ENCODE measurements at regions not wholly inside any gene's neighbourhood (a gene's known extent, or its start where the extent isn't known, plus 50 kb on each side); places are given as distances from the start of the nearest gene placed in this dataset.

GRCh38 chr2:143881246-143881645, 638.7 kb downstream of the ZEB2 start:
- TF ChIP-seq ZFX (IDR thresholded peaks at IDR 0.05) (no peak), CTCF (conservative IDR thresholded peaks at IDR 0.05) (no peak)
- H3K27ac ChIP-seq = no peak overlapping the region

DNA sequence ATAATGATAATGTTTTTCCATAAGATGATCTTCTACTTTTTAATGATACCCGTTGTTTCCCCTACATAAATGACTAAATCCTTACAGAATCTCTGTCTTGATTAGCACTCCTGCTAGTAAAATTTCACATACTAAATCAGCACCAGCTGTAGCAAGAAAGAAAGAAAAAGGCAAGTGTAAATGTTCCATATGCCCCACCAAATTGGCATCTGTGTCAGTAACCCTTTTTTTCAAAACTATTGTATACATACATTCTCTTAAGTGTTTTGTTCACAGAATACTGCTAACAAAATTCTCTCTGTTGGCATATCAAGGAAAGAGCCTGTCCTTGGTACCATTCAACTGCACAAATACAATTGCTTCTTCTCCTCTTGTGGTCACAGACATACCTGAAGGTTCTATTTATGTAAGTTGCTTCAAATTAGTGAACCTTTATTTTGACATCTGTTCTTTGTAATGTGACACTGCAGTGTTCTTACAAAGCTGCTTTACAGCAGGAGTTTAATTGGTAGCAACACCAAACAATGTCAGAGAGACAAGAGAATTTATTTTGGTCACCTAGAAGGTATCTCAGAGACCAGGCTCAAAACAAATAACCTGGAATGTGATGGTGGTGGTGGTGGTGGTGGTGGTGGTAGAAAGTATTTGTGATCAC, 641.9 kb downstream of the ZEB2 start:
- H3K27ac ChIP-seq = no peak overlapping the region
- TF ChIP-seq CTCF (conservative IDR thresholded peaks at IDR 0.05) = no peak
- no peak for TF ChIP-seq ZFX (IDR thresholded peaks at IDR 0.05)

GRCh38 chr2:143877056-143877455, 642.9 kb downstream of the ZEB2 start:
- TF ChIP-seq CTCF (conservative IDR thresholded peaks at IDR 0.05) (no peak), ZFX (IDR thresholded peaks at IDR 0.05) (no peak)
- H3K27ac ChIP-seq = no peak overlapping the region

DNA sequence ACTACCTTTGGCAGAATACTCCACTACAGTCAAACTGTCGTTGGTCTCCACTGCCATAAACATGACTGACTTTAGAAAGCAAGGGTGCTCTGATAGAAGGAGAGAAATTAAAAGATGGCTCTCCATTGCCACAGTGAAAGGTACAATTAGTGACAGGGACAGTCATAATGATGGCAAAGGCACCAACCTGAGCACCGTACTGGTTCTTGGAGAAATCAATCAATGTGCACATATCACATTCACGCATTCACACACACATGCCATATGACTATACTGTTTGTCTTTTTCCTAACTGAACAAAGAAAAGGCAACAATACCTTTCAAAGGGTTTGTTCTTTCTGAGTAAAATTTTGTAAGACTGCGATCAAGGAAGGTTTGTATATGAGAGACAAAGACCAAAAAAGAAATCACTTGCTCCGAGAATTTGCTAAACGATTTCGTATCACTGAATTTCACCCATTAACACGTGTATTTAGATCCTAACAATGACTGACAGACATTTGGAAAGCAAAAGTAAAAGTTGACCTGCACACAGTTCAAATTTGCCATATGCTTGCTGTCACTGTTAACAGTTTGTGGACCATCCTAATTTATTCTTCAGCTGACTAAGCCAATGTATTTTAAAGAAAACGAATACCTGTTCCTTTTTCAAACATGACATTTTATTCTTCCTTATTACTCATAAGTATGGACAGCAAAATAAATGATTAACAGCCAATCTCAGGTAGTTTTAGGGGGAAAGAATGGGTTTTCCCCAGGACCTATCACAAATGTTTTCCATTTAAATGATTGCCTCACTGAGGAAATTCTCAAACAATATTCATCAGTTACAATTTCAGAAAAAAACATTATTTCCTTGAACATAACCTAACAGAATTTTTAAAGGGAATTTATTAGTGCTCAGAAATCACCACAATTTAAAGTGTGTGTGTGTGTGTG, 644.4 kb downstream of the ZEB2 start:
- no peak overlapping the region for H3K27ac ChIP-seq
- TF ChIP-seq ZFX (IDR thresholded peaks at IDR 0.05) = no peak
- TF ChIP-seq CTCF (conservative IDR thresholded peaks at IDR 0.05) = no peak

- H3K27ac ChIP-seq = no peak overlapping the region
- no peak for TF ChIP-seq CTCF (conservative IDR thresholded peaks at IDR 0.05)
- TF ChIP-seq ZFX (IDR thresholded peaks at IDR 0.05) = no peak
These were observed 646.0 kb downstream of the ZEB2 start for GRCh38 chr2:143873886-143874285.

- TF ChIP-seq ZFX (IDR thresholded peaks at IDR 0.05) (no peak), CTCF (conservative IDR thresholded peaks at IDR 0.05) (no peak)
- no peak overlapping the region for H3K27ac ChIP-seq
These were observed 649.2 kb downstream of the ZEB2 start for GRCh38 chr2:143870696-143871095.

DNA sequence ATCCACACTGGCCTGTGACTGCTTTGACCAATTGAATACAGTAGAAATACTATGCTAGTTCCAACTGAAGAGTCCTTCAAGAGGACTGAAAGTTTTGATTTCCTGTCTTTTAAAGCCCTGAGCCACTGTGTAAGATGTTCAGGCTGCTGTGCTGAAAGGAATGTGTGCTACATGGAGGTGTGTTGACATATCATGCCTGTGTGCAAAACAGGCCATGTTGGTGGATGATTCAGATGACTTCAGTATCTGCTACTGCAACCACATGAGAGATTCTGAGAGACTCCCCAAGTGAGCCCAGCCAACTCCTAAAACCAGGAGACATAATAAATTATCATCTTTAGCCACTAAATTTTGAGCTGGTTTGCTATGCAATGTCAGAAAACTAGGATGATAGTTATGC, 662.9 kb downstream of the ZEB2 start:
- H3K27ac ChIP-seq = no peak overlapping the region
- TF ChIP-seq CTCF (conservative IDR thresholded peaks at IDR 0.05) (no peak), ZFX (IDR thresholded peaks at IDR 0.05) (no peak)

Data from C4-2B (cell line).